Stomach (tissue), 4 donors: ENCODE measurements at regions not wholly inside any gene's neighbourhood (a gene's known extent, or its start where the extent isn't known, plus 50 kb on each side); places are given as distances from the start of the nearest gene placed in this dataset.

ENCODE experiments used
- POLR2A ChIP-seq, 4 donors: fragments of 450-650 bp; IDR thresholded peaks; one replicate each; pipeline ENCODE4 v1.6.1; 2016; ENCODE audit warnings: antibody characterized with exemption in 4 of 4, control low read depth in 2 of 4, mild to moderate bottlenecking in 1 of 4, moderate library complexity in 1 of 4
- POLR2AphosphoS5 ChIP-seq, 3 donors: sonication (generic); formaldehyde crosslinking; IDR thresholded peaks; one replicate each; pipeline ENCODE4 v1.6.1; 2016; ENCODE audit warnings: antibody characterized with exemption in 3 of 3
- TF ChIP-seq, protein P1 (sequence below), 7 experiments: fragments of 450-650 bp in 4 of 7; fragments of 200-600 bp in 3 of 7; sonication (generic) in 3 of 7; IDR thresholded peaks; one replicate each; pipeline ENCODE4 v1.5.1; 2016 to 2019; ENCODE audit warnings: antibody characterized with exemption in 7 of 7, control low read depth in 2 of 7, mild to moderate bottlenecking in 1 of 7

DNA sequence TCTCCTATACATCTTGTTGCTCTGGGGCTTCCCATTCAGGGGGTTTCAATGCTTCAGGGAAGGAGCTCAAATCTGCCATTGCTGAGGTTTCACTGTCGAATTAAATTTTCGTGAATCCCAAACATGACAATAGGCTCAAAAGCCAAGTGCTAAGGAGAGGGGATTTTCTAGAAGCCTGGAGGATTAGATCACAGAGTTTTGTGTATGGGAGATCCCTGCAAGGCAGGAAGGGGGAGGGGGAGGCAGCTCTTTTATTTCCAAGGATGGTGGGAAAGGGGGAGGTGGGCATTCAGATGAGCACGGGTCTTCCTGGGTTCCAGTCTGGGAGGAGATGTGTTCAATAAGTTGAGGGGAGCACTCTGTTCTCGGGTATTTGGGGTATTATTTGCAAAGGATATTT, 69.9 kb upstream of the DLG1 start:
- TF ChIP-seq, protein P1, sequence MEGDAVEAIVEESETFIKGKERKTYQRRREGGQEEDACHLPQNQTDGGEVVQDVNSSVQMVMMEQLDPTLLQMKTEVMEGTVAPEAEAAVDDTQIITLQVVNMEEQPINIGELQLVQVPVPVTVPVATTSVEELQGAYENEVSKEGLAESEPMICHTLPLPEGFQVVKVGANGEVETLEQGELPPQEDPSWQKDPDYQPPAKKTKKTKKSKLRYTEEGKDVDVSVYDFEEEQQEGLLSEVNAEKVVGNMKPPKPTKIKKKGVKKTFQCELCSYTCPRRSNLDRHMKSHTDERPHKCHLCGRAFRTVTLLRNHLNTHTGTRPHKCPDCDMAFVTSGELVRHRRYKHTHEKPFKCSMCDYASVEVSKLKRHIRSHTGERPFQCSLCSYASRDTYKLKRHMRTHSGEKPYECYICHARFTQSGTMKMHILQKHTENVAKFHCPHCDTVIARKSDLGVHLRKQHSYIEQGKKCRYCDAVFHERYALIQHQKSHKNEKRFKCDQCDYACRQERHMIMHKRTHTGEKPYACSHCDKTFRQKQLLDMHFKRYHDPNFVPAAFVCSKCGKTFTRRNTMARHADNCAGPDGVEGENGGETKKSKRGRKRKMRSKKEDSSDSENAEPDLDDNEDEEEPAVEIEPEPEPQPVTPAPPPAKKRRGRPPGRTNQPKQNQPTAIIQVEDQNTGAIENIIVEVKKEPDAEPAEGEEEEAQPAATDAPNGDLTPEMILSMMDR (IDR thresholded peaks at IDR 0.05), result no peak
- TF ChIP-seq POLR2AphosphoS5 (IDR thresholded peaks at IDR 0.05) (no peak), POLR2A (IDR thresholded peaks at IDR 0.05) (no peak)
